Small intestine (tissue), 7 donors: ENCODE measurements at regions not wholly inside any gene's neighbourhood (a gene's known extent, or its start where the extent isn't known, plus 50 kb on each side); places are given as distances from the start of the nearest gene placed in this dataset.

Source experiments
- DNase-seq, 2 donors: peaks; one replicate each; pipeline versions ENCODE4 v3.0.0 to v3.0.0-alpha.2; 2013
- FAIRE-seq: peaks from 2 replicates; lab custom pipeline; 2012; peaks lifted over from hg19 to GRCh38; lab: Jason Lieb, UNC
- H3K27ac ChIP-seq, 3 donors: one replicate each; pipeline ENCODE4 v1.5.1; 2013; ENCODE audit warnings: low read length in 2 of 3, mild to moderate bottlenecking in 2 of 3, control low read depth in 1 of 3, inconsistent platforms in 1 of 3, low read depth in 1 of 3, moderate library complexity in 1 of 3
- H3K27me3 ChIP-seq, 3 donors: one replicate each; pipeline ENCODE4 v1.6.1; 2013; ENCODE audit warnings: low read length in 3 of 3, inconsistent platforms in 1 of 3; ENCODE audit not compliant: control insufficient read depth in 3 of 3, insufficient read depth in 3 of 3
- H3K36me3 ChIP-seq, 3 donors: one replicate each; pipeline ENCODE4 v1.6.1; 2013; ENCODE audit warnings: low read length in 3 of 3, inconsistent platforms in 1 of 3, low read depth in 1 of 3, mild to moderate bottlenecking in 1 of 3, moderate library complexity in 1 of 3; ENCODE audit not compliant: control insufficient read depth in 3 of 3, insufficient read depth in 2 of 3
- H3K4me1 ChIP-seq, 3 donors: one replicate each; pipeline ENCODE4 v1.6.1; 2013; ENCODE audit warnings: low read length in 2 of 3, inconsistent platforms in 1 of 3, low read depth in 1 of 3, mild to moderate bottlenecking in 1 of 3, moderate library complexity in 1 of 3; ENCODE audit not compliant: control insufficient read depth in 3 of 3, insufficient read depth in 2 of 3
- H3K4me3 ChIP-seq, 3 donors: one replicate each; pipeline ENCODE4 v1.5.1; 2013; ENCODE audit warnings: low read length in 3 of 3, control low read depth in 1 of 3, inconsistent platforms in 1 of 3, low read depth in 1 of 3, mild to moderate bottlenecking in 1 of 3, moderate library complexity in 1 of 3
- H3K9me3 ChIP-seq, 2 donors: one replicate each; pipeline ENCODE4 v1.6.1; 2013; ENCODE audit warnings: low read depth in 1 of 2, low read length in 1 of 2; ENCODE audit not compliant: control insufficient read depth in 2 of 2, insufficient read depth in 1 of 2
- WGBS, 3 donors: extraction: QIAGEN DNeasy Blood & Tissue Kit; methylation state at CpG; one replicate each; pipeline ENCODE4 v1.1.7; 2013; 5-methylcytosine and 5-hydroxymethylcytosine counted together
- donor health status: healthy with polysubstance abuse.
- donor health status: control.
- donor health status: control.
- donor health status: Bipolar disorder and iron deficiency.
- donor health status: healthy.

DNA sequence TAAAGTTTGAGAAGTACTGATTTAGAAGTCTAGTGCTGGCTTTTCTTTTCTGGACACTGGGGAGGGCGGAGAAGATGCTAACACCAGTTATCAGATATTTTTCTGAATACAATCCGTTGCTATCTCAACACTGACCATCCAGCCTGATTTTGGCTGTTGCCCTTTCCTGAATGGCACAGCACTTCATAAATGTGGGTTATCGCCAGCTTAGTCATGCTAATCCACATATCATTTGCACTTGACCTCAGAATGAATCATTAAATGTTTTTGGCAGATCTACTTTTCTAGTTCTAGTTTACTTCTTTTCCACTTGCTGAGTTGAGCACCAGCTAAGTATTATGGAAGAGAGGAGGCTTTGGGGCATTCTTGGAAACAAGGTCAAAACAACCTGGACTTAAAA lies 60.8 kb upstream of the ESX1 start:
- WGBS, 3 donors, result 48 to 56% (median 56%) methylated on average over 3 of the region's 3 CpGs
- no peaks in the 10 kb centered on the region for H3K27me3 ChIP-seq

DNA sequence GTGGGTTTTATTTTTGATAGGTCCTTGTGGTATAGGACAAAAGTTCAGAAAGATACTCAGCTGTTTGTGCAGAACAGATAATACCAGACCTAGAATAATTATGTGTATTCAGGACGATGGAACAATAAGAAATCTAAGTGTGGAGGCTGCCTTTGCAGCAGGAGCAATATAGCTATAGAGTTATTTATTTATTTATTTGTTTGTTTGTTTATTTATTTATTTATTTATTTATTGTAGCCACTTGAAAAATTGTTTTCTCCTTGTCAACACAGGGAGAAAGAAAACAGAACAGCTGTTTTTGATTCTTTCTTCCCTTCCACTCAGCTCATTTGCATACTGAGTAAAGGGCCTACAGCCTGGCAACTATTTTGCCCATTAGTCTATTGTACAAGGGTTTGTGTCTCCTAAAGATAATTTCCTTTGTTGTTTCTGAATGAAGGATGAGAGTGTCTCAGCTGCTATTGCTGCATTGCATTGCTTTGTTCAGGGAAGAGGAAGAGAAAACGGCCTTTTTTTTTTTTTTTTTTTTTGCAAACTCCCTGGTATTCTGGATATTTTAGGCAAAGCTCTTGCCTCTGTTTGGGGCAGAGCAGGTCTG lies 56.0 kb upstream of the ESX1 start:
- Histone ChIP-seq H3K4me3 (no peak overlapping the region), H3K27ac (no peak overlapping the region), H3K4me1 (no peaks in the 10 kb centered on the region), H3K27me3 (no peaks in the 10 kb centered on the region), H3K9me3 (no peaks in the 10 kb centered on the region), H3K36me3 (no peaks in the 10 kb centered on the region)
- no peak for DNase-seq
- WGBS, 3 donors, result 66 to 83% (median 79%) methylated on average over 2 of the region's 2 CpGs
- no peak for FAIRE-seq

More for the DNA sequence above, 60.8 kb upstream of the ESX1 start:
- FAIRE-seq, result no peak
- no peaks in the 10 kb centered on the region for H3K9me3 ChIP-seq
- H3K4me1 ChIP-seq, result no peaks in the 10 kb centered on the region
- H3K36me3 ChIP-seq, result no peaks in the 10 kb centered on the region
- H3K27ac ChIP-seq, result no peak overlapping the region
- DNase-seq, result no peak
- no peak overlapping the region for H3K4me3 ChIP-seq

DNA sequence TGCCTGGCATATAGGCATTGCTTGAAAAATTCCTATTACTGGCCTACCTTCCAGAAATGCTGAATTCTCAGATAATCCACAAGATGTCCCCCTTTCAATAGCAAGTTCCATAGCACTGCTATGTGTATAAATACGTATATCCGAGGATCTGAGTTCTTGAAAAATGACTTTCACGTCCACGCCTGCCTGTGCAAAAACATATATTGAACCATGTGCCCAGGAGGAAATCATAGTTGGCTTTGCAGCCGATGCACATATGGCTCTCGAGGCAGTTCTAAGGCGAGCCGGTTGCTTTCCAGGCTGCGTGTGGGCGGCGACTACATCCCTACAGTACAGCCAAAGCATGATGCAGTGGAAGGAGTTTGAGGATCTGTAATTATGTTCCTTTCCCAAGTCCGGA lies 55.4 kb upstream of the ESX1 start:
- Histone ChIP-seq H3K4me1 (no peaks in the 10 kb centered on the region), H3K27me3 (no peaks in the 10 kb centered on the region), H3K27ac (no peak overlapping the region), H3K9me3 (no peaks in the 10 kb centered on the region), H3K4me3 (no peak overlapping the region), H3K36me3 (no peaks in the 10 kb centered on the region)
- 18 to 43% (median 28%) methylated on average over 12 of the region's 12 CpGs for WGBS, 3 donors
- FAIRE-seq (no peak), DNase-seq (peak; percentile 15 to 21)

DNA sequence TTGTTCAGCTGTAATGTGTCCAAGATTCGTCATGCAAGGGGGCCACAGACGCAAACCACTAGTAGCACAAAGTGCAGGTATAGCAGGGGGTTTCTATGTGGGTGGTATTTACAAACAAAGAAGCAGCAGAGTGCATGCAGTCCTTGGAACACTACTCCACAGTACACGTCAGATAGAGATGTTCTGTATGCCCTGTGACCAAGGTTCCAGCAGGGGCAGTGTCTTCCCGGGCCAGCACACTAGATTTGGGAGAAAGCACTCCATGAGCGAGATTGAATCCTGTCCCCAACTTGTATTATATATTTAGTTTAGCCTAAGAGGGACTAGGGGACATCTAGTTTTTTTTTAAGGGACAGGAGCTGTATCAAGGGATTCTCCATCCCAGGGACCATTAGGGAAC lies 54.4 kb upstream of the ESX1 start:
- no peaks in the 10 kb centered on the region for H3K27me3 ChIP-seq
- H3K27ac ChIP-seq, result no peak overlapping the region
- H3K36me3 ChIP-seq, result no peaks in the 10 kb centered on the region
- no peak for FAIRE-seq
- no peak overlapping the region for H3K4me3 ChIP-seq
- WGBS, 3 donors, result 61 to 88% (median 83%) methylated on average over 5 of the region's 5 CpGs
- no peaks in the 10 kb centered on the region for H3K9me3 ChIP-seq
- no peaks in the 10 kb centered on the region for H3K4me1 ChIP-seq
- DNase-seq, result no peak

DNA sequence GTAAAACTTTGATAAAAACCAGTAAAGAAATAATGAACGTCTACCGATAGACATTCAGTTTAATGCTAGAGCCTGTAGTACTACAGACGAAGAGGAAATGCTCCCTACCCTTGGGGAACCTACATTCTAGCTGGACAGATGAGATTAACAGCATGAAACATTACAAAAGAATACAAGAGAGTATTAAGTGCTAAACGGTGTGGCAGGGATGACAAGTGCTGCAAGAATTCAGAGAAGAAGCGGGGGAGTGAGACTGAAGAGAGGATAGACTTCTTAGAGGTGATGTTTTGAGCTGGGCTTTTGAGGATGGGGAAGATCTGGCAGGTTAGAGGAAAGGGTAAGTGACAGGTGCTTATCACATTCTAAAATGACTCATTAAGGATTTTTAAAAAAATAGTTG lies 52.6 kb upstream of the ESX1 start:
- Histone ChIP-seq H3K9me3 (no peaks in the 10 kb centered on the region), H3K27me3 (no peaks in the 10 kb centered on the region), H3K36me3 (no peaks in the 10 kb centered on the region), H3K27ac (no peak overlapping the region), H3K4me3 (no peak overlapping the region), H3K4me1 (no peaks in the 10 kb centered on the region)
- 54 to 69% (median 57%) methylated on average over 5 of the region's 5 CpGs for WGBS, 3 donors
- DNase-seq (no peak), FAIRE-seq (no peak)

DNA sequence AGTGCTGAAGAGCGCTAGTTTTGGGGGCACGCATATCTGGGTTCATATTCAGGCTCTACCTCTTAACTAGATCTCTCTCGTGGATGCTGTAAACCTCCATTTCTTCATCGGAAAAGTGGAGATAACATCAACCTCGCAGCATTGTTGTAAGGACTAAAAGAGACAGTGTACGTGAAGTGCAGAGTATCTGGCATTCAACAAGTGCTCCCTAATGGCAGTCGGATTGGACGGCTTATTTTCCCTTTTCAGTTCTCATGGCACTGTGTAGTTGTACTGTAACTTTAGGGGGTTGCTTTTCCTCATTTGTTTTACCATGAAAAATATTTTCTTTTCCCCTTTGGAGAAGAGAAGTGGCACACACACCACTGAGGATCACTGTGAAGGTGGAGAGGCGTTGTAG lies 51.4 kb upstream of the ESX1 start:
- Histone ChIP-seq H3K27me3 (no peaks in the 10 kb centered on the region), H3K9me3 (no peaks in the 10 kb centered on the region), H3K4me3 (no peak overlapping the region), H3K36me3 (no peaks in the 10 kb centered on the region), H3K27ac (no peak overlapping the region), H3K4me1 (no peaks in the 10 kb centered on the region)
- FAIRE-seq (no peak), DNase-seq (no peak)
- WGBS, 3 donors, result 80 to 91% (median 87%) methylated on average over 9 of the region's 9 CpGs
